ENCODE measurements at regions not wholly inside any gene's neighbourhood (a gene's known extent, or its start where the extent isn't known, plus 50 kb on each side); places are given as distances from the start of the nearest gene placed in this dataset.
"Not testable (repeated sequence)": the region's sequence is repeated elsewhere in the genome, so short reads cannot be mapped to it uniquely, and the experiment has no call there.

GRCh38 chr12:91703491-91704283, 442.0 kb downstream of the BTG1 start:
- no peaks in the 10 kb centered on the region for H3K36me3 ChIP-seq
- TF ChIP-seq CTCF (IDR thresholded peaks at IDR 0.05; ENCODE audit: low read depth, low read length) = no peak
- no peaks in the 10 kb centered on the region for H3K9me3 ChIP-seq
- H3K4me1 ChIP-seq = peaks cover 11% of the 10 kb centered on the region
- no peaks in the 10 kb centered on the region for H3K27me3 ChIP-seq
- DNase-seq = no peak
- H3K4me3 ChIP-seq (ENCODE audit: low read depth, low read length) = no peak overlapping the region

GRCh38 chr12:91702843-91703425, 442.7 kb downstream of the BTG1 start:
- H3K27me3 ChIP-seq = no peaks in the 10 kb centered on the region

DNA sequence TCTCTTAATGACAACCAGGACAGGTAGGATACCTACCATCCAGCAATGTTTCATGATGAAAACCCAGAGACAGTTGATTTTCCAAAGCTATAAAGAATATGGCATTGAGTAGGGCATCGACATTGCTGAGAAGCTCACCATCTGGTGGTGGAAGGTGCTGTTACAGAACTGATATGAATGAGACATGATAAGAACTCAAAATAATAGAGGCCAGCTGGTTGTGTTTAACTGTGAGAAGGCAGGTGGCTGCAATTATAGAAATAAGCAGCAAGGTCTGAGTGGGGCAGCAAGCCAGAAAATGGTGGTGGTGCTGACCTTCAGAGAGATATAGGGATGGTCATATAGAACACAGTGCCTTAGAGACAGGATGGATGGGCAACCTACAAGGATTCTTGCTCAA, 449.7 kb downstream of the BTG1 start:
- Histone ChIP-seq H3K9me3 (no peaks in the 10 kb centered on the region), H3K27me3 (no peaks in the 10 kb centered on the region), H3K4me3 (ENCODE audit: low read depth, low read length) (no peak overlapping the region), H3K36me3 (no peaks in the 10 kb centered on the region), H3K4me1 (peaks cover 7% of the 10 kb centered on the region)
- peak; percentile 57 for DNase-seq
- TF ChIP-seq CTCF (IDR thresholded peaks at IDR 0.05; ENCODE audit: low read depth, low read length) = peak; percentile 50

More at GRCh38 chr12:91702843-91703425, 442.7 kb downstream of the BTG1 start:
- Histone ChIP-seq H3K9me3 (no peaks in the 10 kb centered on the region), H3K36me3 (no peaks in the 10 kb centered on the region), H3K4me3 (ENCODE audit: low read depth, low read length) (no peak overlapping the region), H3K4me1 (peaks cover 11% of the 10 kb centered on the region)
- DNase-seq = no peak
- TF ChIP-seq CTCF (IDR thresholded peaks at IDR 0.05; ENCODE audit: low read depth, low read length) = no peak

DNA sequence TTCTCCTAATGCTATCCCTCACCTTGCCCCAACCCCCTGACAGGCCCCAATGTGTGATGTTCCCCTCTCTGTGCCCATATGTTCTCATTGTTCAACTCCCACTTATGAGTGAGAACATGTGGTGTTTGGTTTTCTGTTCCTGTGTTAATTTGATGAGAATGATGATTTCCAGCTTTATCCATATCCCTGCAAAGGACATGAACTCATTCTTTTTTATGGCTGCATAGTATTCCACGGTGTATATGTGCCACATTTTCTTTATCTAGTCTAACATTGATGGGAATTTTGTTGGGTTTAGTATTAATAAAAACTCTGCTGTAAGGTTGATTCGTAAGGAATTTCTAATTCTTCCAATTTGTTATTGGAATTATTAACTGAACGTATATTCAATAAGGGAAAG, 450.2 kb downstream of the BTG1 start:
- H3K4me1 ChIP-seq; H3K4me3 ChIP-seq (ENCODE audit: low read depth, low read length); DNase-seq; H3K9me3 ChIP-seq; H3K27me3 ChIP-seq; H3K36me3 ChIP-seq: not testable (repeated sequence)

DNA sequence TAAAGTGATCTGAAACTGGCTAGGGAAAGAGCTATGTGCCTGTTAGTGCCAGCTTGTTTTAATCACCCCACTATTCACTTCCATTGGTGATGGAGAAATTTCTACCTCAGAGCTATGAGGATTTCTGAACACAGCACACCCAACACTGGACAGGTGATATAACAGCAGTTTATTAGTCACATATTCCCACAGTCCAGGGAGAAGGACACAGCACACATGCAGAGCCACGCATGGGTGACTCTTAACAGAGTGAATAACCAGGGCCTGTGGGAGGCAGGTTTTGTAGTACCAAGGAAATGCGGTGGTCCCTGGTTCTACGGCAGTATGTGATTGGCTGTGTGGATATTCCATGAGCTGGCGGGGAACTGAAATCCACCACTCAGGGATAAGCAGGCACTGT, 455.1 kb downstream of the BTG1 start:
- Histone ChIP-seq H3K36me3 (no peaks in the 10 kb centered on the region), H3K4me3 (ENCODE audit: low read depth, low read length) (no peak overlapping the region), H3K4me1 (no peaks in the 10 kb centered on the region; the same call in none of the 2 replicates), H3K27me3 (no peaks in the 10 kb centered on the region), H3K9me3 (no peaks in the 10 kb centered on the region)
- TF ChIP-seq CTCF (IDR thresholded peaks at IDR 0.05; ENCODE audit: low read depth, low read length) = no peak
- no peak for DNase-seq

DNA sequence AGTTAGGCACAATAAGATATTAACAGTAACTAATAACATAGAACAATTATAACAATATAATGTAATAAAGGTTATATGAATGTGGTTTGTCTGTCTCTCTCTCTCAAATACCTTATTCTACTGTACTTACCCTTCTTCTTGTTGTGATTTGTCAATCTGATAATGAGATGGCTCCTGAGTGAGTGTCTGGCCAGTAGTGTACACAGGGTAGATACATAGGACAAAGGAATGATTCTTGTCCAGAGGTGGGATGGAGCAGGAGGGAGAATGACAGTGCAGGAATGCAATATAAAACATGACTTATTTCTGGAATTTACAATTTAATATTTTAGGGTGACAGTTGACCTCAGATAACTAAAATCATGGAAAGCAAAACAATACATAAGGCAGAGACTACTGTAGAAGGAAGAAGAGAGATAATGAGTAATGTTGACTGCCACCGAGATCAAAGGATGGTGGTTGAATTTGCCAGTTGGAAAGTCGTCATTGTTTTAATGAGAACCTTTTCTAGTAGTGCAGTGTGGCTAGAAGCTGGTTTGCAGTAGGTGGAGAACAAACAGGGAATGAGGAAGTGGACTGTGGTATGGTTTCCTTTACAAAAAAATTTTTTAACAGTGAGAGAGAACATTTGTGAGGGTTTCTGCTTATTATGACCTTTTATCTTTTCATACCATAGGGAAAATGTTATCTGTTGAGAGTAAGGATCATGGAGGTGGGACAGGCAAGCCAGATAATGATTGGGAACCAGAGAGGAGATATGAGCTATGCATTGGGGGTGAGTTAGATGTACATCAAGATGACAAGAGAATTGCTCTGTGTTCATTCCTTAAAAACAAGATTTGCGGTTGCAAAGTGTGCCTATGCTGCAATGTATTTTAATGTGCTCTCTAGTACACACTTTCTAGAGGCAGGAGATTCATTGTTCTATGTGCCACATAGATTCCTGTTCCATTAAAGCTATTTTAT, 458.3 kb downstream of the BTG1 start:
- H3K4me3 ChIP-seq (ENCODE audit: low read depth, low read length) = no peak overlapping the region
- H3K9me3 ChIP-seq = no peaks in the 10 kb centered on the region
- no peak for TF ChIP-seq CTCF (IDR thresholded peaks at IDR 0.05; ENCODE audit: low read depth, low read length)
- no peaks in the 10 kb centered on the region for H3K36me3 ChIP-seq
- peaks cover 2% of the 10 kb centered on the region for H3K4me1 ChIP-seq
- DNase-seq = no peak
- H3K27me3 ChIP-seq = no peaks in the 10 kb centered on the region

All from BE2C (cell line).